NCI-H2029 (cell line): ENCODE measurements at regions not wholly inside any gene's neighbourhood (a gene's known extent, or its start where the extent isn't known, plus 50 kb on each side); places are given as distances from the start of the nearest gene placed in this dataset.

Experiments
- DNase-seq: peaks from one replicate; lab custom pipeline; 2025; lab: John Stamatoyannopoulos, UW

DNA sequence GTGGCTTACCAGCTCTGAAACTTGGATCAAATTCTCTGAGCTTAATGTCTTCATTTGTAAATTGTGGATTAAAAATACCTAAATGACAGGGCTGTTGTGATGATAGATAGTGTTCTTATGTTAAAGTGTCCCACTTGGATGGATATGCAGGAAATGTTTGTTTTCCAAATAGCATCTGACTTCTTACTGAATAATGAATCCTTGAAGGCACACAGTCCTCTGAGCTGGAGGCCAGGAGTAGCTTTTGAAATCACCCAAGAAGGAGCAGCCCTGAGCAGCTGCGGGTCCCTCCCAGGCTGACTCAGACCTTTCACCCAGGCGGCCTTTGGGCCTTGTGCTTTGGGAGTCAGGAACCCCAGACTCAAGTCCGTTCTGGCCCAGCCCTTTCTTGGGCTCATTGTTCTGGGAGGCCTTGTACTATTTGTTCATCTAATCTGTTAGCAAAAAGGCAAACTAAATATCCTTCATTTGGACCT is 173.0 kb upstream of the GATA6 start:
- DNase-seq: no peak

DNA sequence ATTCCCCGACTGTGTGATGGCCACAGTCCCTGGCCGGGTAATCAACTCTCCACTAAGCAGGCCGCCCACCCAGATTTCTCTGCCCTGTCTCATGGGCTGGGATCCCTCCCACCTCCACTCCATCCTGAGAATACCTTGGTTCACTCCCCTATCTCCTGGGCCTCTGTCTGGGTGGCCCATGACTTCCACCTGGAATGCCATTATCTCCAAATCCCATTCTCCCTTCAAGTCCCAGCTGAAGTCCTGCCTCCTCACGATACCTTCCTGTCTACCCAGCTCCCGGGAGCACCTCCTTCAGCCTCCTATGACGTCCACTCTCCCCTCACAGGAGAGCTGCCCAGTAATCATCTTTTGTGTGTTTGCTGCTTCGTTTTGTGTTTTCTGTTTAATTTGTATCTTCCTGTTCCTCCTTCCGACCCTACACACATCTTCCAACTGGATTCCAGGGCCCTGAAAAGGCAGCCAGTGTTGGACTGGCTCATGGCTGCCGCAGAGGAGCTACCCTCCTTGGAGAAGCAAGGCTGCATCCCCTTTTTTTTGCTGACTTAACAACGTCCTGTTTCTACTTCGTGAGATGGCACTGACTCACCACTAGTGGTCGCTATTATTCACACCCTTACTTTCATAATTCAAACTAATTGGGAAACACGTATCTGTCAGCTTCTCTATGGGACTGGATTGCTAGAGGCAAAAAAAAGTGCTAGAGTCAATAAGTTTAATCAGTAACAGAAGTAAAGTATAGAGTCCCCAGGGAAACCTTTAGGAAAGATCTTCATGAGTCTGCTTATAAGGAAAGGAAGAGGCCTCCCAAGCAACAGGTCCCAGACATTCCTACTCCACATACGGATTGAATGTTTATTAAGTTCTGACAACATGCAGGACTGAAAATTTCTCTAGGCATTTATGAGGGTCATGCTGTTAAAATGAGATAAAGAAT is 171.9 kb upstream of the GATA6 start:
- no peak for DNase-seq

DNA sequence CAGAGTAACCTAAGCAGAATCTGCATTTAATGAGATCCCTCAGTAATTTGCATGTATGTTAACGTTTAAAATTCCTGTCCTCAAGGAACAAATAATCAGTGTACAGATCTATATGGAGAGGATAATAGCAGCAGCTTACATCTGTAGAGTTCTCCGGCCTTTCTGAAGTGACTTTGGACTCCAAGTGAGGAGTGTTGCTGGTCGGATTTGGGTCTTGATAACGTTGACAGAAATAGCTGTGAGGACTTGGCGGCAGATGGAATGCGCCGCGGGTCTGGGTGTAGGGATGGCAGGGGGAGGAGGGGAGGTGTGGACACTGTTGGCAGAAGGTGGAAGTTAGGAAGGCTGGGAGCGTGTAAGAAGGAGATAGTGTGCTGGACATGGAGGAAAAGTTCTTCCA is 170.9 kb upstream of the GATA6 start:
- DNase-seq: no peak

DNA sequence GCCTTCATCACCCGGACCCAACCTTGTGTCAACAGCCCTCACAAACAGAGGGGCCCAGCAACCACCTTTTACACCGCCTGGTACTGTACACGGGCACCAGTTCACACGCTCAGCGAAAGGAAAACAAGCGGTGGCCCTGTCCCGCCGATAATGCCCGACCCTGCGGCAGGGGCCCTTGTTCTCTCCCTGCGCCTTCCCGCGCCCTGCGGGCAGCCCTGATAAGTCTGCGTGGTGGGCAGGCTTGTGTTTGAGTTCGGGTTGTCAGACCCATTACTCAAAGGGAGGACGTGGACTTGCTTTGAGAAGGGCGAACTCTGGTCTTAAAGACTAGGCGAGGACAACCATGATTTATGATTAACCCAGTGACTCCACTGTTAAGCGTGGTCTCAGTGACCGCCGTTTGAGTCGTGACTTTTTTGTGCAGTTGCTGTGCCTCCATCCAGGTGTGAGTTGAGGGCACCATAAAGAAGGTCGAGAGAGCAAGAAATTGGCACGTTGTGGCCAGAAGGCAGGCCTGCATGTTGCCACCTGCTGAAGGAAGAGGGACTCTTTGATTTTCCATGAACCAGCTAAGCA is 167.4 kb upstream of the GATA6 start:
- DNase-seq: no peak

DNA sequence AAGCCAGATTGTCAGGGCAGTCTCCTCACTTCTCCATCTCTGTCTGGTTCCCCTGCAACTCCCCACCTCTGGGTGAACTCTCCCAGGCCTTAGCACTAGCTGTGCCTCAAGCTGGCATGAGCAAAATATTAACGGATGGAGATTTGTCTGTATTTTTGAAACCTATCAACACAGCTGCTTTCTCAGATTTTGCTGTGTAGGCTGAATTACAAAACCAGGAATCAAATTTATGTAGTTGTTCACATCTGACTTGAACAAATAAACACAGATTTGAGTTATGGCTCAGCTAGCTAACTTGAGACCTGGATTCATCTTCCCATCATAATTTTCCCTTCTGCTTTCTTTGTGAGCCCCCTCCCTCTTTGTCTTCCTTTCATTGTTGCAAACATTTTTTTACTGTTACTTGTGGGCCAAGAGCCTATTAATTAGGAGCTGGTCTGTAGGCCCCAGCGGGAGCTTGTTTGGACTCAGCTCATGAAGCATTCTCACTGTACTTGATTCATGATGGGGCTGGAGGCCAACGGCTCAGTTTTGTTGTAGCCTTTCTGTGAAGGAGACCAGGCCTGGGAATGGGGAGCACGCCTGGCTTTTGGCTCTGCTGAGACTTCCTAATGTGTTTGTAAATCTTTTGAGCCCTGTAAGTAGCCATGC is 164.1 kb upstream of the GATA6 start:
- no peak for DNase-seq

DNA sequence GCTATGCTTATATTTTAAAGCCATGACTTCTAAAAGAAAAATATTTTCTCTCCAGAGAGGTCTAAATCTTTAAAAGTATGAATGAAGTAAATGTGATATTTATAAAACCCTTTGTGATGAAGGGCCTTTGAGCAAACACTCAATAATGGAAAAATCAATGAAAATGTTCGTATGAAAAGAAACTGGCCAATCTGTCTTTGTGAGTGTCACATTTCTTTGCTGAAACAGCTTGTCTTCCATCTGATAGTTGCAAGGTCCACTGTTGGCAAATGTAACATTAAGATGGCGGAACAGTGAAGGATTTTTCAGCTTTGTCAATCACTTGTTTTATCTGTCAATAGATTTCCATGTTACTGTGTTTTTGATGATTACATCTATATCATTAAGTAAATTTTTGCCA is 162.9 kb upstream of the GATA6 start:
- no peak for DNase-seq

DNA sequence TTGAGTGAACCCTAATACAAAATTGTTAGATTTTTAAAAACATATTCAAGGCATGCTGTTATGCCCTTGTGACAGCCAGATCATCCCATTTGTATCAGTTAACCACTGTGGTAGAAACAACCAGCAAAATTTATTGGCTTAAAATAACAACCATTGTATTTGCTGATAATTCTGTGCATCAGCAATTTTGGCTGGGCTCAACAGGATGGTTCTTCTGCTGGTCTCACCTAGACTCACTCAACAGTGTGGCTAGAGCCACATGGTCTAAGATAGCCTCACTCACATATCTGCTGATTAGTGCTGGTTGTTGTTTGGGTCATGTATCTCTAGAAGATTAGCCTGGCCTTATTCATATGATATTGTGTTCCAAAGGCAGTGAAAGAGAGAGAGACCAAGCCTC is 160.1 kb upstream of the GATA6 start:
- no peak for DNase-seq

DNA sequence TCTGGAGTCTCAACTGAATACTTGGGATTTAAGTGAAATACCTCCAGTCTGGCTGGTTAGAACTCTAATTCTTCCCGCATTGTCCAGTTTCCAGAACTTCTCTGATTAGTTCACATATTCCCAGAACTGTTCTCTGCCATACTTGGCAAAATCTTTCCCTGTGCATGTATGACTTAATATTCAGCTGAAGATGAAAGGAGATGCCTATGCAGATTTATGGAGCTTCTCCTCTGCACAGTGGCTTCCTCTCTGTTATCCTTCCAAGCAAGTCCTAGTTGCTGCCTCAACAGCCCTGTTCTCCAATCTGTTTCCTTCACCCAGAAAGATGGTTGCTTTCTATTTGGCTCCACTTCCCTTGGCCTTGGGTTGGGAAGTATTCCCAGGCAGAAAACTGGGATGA is 155.4 kb upstream of the GATA6 start:
- no peak for DNase-seq

DNA sequence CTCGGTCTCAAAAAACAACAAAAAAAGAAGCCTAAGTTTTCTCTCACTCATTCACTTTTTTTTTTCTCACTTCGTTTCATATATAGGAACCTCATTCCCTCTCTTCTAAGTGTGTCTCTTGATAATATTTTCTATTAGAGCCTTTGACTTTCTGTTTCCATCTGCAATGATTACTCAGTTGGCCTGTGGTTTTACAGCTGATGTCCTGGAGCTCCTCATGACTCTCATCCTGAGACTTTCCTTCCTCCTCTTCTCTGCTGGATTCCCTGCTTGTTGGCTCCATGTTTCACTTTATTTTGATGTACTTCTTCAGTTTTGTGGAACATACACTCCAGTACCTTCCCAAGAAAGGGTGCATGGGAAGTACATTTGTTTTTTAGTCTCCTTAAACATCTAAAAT is 154.2 kb upstream of the GATA6 start:
- no peak for DNase-seq

DNA sequence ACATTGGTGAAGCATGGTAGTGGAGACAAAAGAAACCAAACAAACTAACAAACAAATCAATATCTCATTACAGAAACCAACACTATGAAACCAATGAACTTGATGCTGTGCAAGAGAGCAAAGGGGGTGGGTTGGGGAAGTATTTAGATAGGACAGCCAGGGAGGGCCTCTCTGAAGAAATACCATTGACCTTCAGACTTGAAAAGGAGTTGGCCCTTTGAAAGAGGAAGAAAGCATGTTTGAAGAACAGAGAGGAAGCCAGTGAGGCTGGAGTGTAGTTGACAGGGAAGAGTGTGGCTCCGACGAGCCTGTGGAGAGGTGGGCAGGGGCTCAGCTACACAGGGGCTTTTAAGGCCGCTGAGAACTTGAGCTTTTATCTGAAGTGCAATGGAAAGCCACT is 151.0 kb upstream of the GATA6 start:
- no peak for DNase-seq

DNA sequence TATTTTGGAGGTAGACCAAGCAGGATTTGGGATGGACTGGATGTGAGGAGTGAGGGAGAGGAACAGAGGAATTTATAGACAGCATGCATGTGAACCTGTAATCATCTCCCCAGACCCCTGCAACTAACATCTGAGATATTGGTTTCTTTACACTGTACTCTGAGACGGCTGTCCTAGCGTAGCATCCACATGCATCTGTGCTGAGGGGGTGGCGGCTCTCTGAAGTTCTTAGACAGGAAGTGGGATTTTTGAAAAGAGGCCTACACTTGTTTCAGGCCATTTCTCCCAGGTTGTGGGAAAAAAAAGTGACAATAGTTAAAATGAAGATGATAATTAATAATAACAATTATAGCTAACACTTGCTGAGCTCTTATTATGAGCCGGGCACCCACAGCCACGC is 150.2 kb upstream of the GATA6 start:
- no peak for DNase-seq

DNA sequence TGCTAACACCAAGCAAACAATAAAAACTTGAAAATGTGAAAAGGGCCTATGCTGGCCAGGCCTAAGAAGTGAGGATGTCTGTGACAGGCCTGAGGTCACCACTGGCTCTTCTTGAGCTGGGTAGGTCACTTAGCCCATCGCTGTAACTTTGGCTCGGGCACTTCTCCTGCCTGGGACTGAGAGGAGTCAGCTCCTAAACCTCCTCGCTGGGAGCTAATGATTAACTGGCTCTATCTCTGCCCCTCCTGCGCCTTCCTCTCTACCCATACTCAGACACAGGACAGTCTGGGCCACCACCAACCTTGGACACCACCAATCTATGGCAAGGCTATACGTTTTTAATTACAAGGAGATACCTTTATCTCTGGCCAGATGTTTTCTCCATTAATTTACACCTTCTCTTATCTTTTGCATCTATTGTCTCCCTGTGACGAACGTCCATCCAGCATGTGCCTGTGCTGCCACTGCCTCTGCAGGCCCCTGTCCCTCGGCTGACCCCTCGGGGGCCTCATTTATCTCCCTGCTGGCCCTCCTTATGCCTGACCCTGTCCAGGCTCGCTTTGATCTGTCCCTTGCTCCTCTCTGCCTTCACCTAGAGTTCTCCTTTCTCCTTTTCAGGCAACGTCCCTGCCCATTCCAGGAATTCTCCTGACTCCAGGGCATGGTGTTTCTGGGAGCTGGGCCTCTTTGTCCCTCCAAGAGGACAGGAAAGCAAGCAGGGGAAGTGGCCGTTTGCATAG is 149.1 kb upstream of the GATA6 start:
- DNase-seq: no peak

DNA sequence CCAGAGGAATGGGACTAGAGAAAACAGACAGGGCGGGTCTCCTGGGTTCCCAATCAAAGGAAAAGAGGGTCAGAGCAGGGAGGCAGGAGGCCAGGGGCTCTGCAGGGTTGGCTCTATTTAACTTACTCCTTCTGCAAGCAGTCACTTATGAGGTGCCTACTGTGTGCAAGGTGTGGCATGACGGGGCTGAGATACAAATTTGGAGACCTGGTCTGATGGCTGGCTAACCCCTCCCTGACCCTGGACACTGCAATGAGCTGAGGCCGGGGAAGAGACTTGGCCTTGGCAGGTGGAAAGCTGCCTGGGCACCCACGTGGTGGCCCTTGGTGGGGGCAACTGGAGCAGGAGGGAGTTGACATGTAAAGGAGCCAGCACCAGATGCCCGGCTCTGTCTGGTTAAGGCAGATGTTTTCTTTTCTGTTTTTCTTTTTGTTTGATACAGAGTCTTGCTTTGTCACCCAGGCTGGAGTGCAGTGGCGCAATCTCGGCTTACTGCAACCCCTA is 148.5 kb upstream of the GATA6 start:
- DNase-seq: no peak

DNA sequence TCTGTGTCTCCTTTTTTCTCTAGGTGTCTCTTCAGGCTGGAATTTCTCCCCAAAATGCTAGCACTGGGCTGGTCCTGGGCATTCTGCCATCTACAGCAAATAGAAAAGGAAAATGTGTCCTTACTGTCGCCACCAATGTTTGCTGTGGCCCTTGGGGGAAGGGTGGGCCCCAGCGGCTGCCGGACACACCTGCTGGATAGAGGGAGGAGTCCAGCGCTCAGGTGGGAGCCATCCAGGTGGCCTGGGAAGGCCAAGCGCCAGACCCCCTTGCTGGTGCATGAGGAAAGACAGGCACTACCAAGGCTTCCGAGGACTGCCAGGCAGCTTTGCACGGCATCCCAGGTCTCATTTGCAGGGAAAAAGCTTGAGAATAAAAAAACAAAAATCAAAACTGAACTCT is 147.7 kb upstream of the GATA6 start:
- no peak for DNase-seq

DNA sequence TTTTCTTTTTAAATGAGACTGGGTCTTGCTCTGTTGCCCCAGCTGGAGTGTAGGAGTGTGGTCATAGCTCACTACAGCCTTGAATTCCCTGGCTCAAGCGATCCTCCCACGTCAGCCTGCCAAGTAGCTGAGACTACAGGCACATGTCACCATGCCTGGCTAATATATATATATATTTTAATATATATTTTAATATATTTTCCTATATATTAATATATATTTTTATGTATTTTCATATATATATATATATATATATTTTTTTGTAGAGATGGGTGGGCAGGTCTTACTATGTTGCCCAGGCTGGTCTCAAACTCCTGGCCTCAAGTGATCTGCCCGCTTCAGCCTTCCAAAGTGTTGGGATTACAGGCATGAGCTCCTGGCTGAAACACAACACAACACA is 144.5 kb upstream of the GATA6 start:
- DNase-seq: no peak

DNA sequence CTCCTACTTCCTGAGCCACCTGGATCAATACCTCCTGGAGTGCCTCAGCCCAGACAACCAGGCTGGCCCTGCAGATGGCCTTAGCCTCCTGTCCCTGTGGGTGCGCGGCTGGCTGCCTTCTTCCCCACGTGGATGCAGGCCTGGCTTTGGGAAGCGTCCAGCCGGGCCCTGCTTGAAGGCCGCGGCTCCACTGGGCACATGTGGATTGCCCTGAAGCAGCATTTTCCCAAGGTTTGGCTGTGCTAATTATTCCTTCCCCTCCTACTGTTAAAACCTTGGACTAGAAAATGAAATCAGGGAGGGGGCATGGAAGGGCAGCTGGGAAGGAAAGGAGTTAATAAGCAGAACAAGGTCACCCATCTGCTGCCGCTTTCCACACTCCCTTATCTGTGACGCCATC is 143.0 kb upstream of the GATA6 start:
- no peak for DNase-seq

DNA sequence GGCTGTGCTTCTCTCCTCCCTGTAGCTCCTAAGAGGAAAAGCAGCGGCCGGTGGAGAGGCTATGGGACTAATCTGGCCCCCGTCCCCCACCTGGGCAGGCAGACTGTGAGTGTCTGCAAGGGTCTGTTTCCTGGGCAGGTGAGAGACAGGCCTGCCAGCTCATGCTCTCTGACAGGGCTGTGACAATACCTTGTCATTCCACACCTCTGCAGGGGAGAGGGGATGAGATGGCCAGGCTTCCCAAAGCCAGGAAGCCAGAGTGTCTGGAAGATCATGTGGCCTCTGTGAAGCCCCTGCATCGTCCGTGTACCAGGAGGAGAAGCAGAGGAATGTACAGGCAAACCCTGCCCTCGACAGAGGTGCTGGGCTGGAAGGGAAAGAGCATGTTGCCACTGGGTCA is 142.5 kb upstream of the GATA6 start:
- no peak for DNase-seq

DNA sequence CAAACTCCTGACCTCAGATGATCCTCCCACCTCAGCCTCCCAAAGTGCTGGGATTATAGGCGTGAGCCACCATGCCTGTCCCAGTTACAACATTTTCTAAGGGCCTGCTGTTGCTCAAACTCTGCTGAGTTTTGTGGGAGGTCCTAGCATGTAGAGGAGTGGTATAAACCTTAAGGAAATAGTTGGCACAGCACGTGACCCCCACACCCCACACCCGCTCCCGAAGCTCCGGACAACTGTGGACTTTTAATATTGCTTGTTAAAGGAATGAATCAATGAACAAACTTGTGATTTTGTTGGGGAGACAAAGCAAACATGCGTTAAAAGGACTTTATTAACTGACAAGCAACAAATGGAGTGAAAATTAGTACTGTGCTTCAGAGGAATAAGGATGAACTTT is 137.8 kb upstream of the GATA6 start:
- DNase-seq: no peak

DNA sequence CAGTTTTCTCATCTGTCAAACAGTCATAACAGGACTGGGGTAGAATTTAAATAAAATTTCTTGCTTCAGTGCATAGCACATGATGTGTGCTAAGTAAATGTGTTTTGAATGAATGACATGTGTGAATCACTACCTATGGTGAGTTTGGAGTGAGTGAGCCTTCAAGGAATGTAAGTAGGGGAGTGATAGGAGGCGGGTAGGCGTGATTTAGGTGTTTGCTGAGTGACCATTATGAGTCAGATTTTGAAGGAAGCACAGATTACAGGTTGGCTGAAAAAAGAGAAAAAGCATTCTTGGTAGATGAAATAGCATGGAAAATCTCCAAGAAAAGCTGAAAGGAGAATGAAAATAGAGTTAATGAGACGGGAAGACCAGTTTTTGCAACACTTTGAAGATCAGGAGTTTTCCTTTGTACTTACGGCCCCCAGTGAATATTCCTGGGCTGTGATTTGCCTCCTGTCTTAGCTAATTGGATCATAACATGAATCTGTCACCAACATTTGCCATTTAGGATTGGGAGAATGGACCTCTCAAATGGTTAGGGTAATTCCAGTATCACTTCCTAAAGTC is 136.9 kb upstream of the GATA6 start:
- no peak for DNase-seq

DNA sequence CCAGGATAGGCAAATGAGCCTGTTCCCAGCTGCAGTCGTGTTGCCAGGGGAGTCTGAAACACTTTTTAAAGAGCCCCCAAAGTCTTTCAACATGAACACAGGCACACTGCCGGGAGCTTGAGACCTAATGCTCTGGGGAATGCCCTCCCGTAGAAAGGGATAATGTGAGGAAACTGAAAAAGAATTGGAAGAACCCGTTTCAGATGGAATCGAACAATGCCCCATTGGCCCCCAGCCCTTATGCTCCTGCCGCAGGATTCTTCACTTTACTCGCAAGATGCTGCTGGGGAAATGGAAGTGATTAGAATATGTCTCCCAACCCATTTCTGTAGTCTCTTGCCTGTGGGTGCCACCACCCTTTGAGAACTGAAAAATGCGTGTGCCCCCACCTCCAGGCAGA is 136.3 kb upstream of the GATA6 start:
- no peak for DNase-seq

DNA sequence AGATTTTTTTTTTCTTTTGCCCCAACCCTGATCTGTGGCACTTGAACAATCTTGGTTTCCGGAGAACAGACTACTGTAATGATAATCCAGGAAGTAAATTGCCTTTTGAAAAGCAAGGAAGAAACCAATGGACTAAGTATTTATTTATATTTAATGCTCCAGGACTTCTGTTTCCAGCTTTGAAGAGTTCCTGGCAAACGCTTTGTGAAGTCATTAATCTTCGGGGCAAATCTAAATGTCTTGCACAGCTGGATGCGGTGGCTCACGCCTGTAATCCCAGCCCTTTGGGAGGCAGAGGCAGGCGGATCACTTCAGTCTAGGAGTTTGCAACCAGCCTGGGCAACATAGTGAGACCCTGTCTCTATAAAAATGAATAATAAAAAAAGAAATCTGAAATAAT is 135.1 kb upstream of the GATA6 start:
- DNase-seq: no peak

DNA sequence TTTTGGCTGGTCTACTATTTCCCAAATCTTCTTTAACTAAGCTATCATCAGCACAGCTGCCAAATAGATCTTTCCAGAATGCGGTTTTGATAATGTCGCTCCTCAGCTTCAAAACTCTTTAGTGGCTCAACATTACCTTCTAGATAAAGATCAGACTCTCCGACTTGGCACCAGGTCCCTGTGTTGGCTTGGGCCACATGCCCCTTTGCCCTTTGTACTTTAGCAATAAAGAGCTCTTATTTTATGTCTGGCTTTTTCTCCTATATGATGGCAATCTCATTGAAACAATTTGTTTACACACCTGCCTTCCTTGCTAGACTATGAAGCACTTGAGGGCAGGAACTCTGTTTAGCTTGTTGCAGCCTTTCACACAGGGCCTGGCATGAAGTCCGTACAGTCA is 128.9 kb upstream of the GATA6 start:
- no peak for DNase-seq
